Dendritic cell treated with granulocyte-macrophage colony-stimulating factor and Interleukin-4, amounts not matched to agents 40 ng/mL and 50 ng/mL, for 4 days (primary cell): ENCODE measurements at regions not wholly inside any gene's neighbourhood (a gene's known extent, or its start where the extent isn't known, plus 50 kb on each side); places are given as distances from the start of the nearest gene placed in this dataset.

Experiments
- H3K27ac Mint-ChIP-seq: one replicate; pipeline ENCODE4 v1.8.0; 2022; ENCODE audit warnings: mild to moderate bottlenecking, mixed read lengths
- H3K27me3 Mint-ChIP-seq: one replicate; pipeline ENCODE4 v1.8.0; 2022; ENCODE audit warnings: mild to moderate bottlenecking, mixed read lengths
- H3K36me3 Mint-ChIP-seq: one replicate; pipeline ENCODE4 v1.8.0; 2022; ENCODE audit warnings: low read depth, mixed read lengths
- H3K4me1 Mint-ChIP-seq: one replicate; pipeline ENCODE4 v1.8.0; 2022; ENCODE audit warnings: low read depth, mixed read lengths
- H3K4me3 Mint-ChIP-seq: one replicate; pipeline ENCODE4 v1.8.0; 2022; ENCODE audit warnings: mild to moderate bottlenecking, moderate library complexity, mixed read lengths
- H3K9me3 Mint-ChIP-seq: one replicate; pipeline ENCODE4 v1.8.0; 2022; ENCODE audit warnings: mixed read lengths
- intact Hi-C: fragments of 100-400 bp; cut with micrococcal nuclease; formaldehyde crosslinking; loops from one replicate; pipeline ENCODE4 v1.15.0; 2022

- Mint-ChIP-seq H3K9me3 (no peaks in the 10 kb centered on the region), H3K36me3 (no peaks in the 10 kb centered on the region), H3K27me3 (peaks cover 49% of the 10 kb centered on the region), H3K27ac (no peak overlapping the region), H3K4me3 (no peak overlapping the region), H3K4me1 (no peaks in the 10 kb centered on the region)
- intact Hi-C loops = no loop called here
Measured at GRCh38 chr20:56974499-56975250, 291.8 kb downstream of the BMP7 start.

- Mint-ChIP-seq H3K4me1 (no peaks in the 10 kb centered on the region), H3K36me3 (no peaks in the 10 kb centered on the region), H3K4me3 (no peak overlapping the region), H3K27ac (no peak overlapping the region), H3K9me3 (no peaks in the 10 kb centered on the region), H3K27me3 (peaks cover 53% of the 10 kb centered on the region)
- intact Hi-C loops = no loop called here
Measured at GRCh38 chr20:56975838-56976237, 290.6 kb downstream of the BMP7 start.

- H3K36me3 Mint-ChIP-seq = no peaks in the 10 kb centered on the region
- H3K9me3 Mint-ChIP-seq = no peaks in the 10 kb centered on the region
- peaks cover 53% of the 10 kb centered on the region for H3K27me3 Mint-ChIP-seq
- H3K4me3 Mint-ChIP-seq = no peak overlapping the region
- H3K4me1 Mint-ChIP-seq = no peaks in the 10 kb centered on the region
- intact Hi-C loops = no loop called here
- no peak overlapping the region for H3K27ac Mint-ChIP-seq
Measured at GRCh38 chr20:56976336-56976735, 290.1 kb downstream of the BMP7 start.

GRCh38 chr20:56978475-56978874 lies 288.0 kb downstream of the BMP7 start:
- H3K27me3 Mint-ChIP-seq = peaks cover 41% of the 10 kb centered on the region
- no peaks in the 10 kb centered on the region for H3K9me3 Mint-ChIP-seq
- intact Hi-C loops = no loop called here
- no peak overlapping the region for H3K27ac Mint-ChIP-seq
- H3K4me1 Mint-ChIP-seq = no peaks in the 10 kb centered on the region
- H3K36me3 Mint-ChIP-seq = no peaks in the 10 kb centered on the region
- no peak overlapping the region for H3K4me3 Mint-ChIP-seq

GRCh38 chr20:56979125-56979524 lies 287.3 kb downstream of the BMP7 start:
- Mint-ChIP-seq H3K36me3 (no peaks in the 10 kb centered on the region), H3K4me3 (no peak overlapping the region), H3K4me1 (no peaks in the 10 kb centered on the region), H3K27me3 (peaks cover 34% of the 10 kb centered on the region), H3K9me3 (no peaks in the 10 kb centered on the region), H3K27ac (no peak overlapping the region)
- intact Hi-C loops = no loop called here

- Mint-ChIP-seq H3K4me1 (no peaks in the 10 kb centered on the region), H3K27ac (no peak overlapping the region), H3K4me3 (no peak overlapping the region), H3K36me3 (no peaks in the 10 kb centered on the region), H3K9me3 (no peaks in the 10 kb centered on the region), H3K27me3 (peaks cover 15% of the 10 kb centered on the region)
- intact Hi-C loops = no loop called here
Measured at GRCh38 chr20:56981301-56981700, 285.1 kb downstream of the BMP7 start.

- Mint-ChIP-seq H3K36me3 (no peaks in the 10 kb centered on the region), H3K4me1 (no peaks in the 10 kb centered on the region), H3K4me3 (no peak overlapping the region), H3K27me3 (peaks cover 9% of the 10 kb centered on the region), H3K9me3 (no peaks in the 10 kb centered on the region), H3K27ac (no peak overlapping the region)
- intact Hi-C loops = no loop called here
Measured at GRCh38 chr20:56983813-56984212, 282.6 kb downstream of the BMP7 start.

- Mint-ChIP-seq H3K27ac (no peak overlapping the region), H3K27me3 (peaks cover 3% of the 10 kb centered on the region), H3K9me3 (no peaks in the 10 kb centered on the region), H3K4me3 (no peak overlapping the region), H3K36me3 (no peaks in the 10 kb centered on the region), H3K4me1 (no peaks in the 10 kb centered on the region)
- intact Hi-C loops = no loop called here
Measured at GRCh38 chr20:56985066-56985685, 281.3 kb downstream of the BMP7 start.

GRCh38 chr20:56986476-56986875 lies 280.0 kb downstream of the BMP7 start:
- H3K27ac Mint-ChIP-seq = no peak overlapping the region
- H3K36me3 Mint-ChIP-seq = no peaks in the 10 kb centered on the region
- H3K9me3 Mint-ChIP-seq = no peaks in the 10 kb centered on the region
- no peaks in the 10 kb centered on the region for H3K27me3 Mint-ChIP-seq
- H3K4me3 Mint-ChIP-seq = no peak overlapping the region
- no peaks in the 10 kb centered on the region for H3K4me1 Mint-ChIP-seq
- intact Hi-C loops = no loop called here

- Mint-ChIP-seq H3K27me3 (no peaks in the 10 kb centered on the region), H3K4me3 (no peak overlapping the region), H3K27ac (no peak overlapping the region), H3K36me3 (no peaks in the 10 kb centered on the region), H3K4me1 (no peaks in the 10 kb centered on the region), H3K9me3 (no peaks in the 10 kb centered on the region)
- intact Hi-C loops = no loop called here
Measured at GRCh38 chr20:56986931-56987720, 279.3 kb downstream of the BMP7 start.

- intact Hi-C loops = no loop called here
- no peaks in the 10 kb centered on the region for H3K36me3 Mint-ChIP-seq
- no peaks in the 10 kb centered on the region for H3K27me3 Mint-ChIP-seq
- no peaks in the 10 kb centered on the region for H3K4me1 Mint-ChIP-seq
- no peaks in the 10 kb centered on the region for H3K9me3 Mint-ChIP-seq
- H3K4me3 Mint-ChIP-seq = no peak overlapping the region
- no peak overlapping the region for H3K27ac Mint-ChIP-seq
Measured at GRCh38 chr20:56987986-56988385, 278.5 kb downstream of the BMP7 start.

GRCh38 chr20:56988446-56988845 lies 278.0 kb downstream of the BMP7 start:
- Mint-ChIP-seq H3K27ac (no peak overlapping the region), H3K9me3 (no peaks in the 10 kb centered on the region), H3K4me1 (no peaks in the 10 kb centered on the region), H3K27me3 (no peaks in the 10 kb centered on the region), H3K36me3 (no peaks in the 10 kb centered on the region), H3K4me3 (no peak overlapping the region)
- intact Hi-C loops = no loop called here

- no peak overlapping the region for H3K27ac Mint-ChIP-seq
- no peaks in the 10 kb centered on the region for H3K9me3 Mint-ChIP-seq
- no peak overlapping the region for H3K4me3 Mint-ChIP-seq
- intact Hi-C loops = no loop called here
- no peaks in the 10 kb centered on the region for H3K36me3 Mint-ChIP-seq
- no peaks in the 10 kb centered on the region for H3K4me1 Mint-ChIP-seq
- no peaks in the 10 kb centered on the region for H3K27me3 Mint-ChIP-seq
Measured at GRCh38 chr20:56989516-56989915, 276.9 kb downstream of the BMP7 start.

GRCh38 chr20:56993020-56993559 lies 273.4 kb downstream of the BMP7 start:
- Mint-ChIP-seq H3K4me3 (no peak overlapping the region), H3K27ac (no peak overlapping the region), H3K27me3 (peaks cover 3% of the 10 kb centered on the region), H3K4me1 (no peaks in the 10 kb centered on the region), H3K36me3 (no peaks in the 10 kb centered on the region), H3K9me3 (peaks cover 1% of the 10 kb centered on the region)
- intact Hi-C loops = loop anchor here (10.0 kb wide), 1 partner anchor 438 kb away; no protein-coding TSS in a partner anchor
